ENCODE measurements at regions not wholly inside any gene's neighbourhood (a gene's known extent, or its start where the extent isn't known, plus 50 kb on each side); places are given as distances from the start of the nearest gene placed in this dataset.
"Not testable (repeated sequence)": the region's sequence is repeated elsewhere in the genome, so short reads cannot be mapped to it uniquely, and the experiment has no call there.

GRCh38 chrX:25112156-25112555 lies 96.4 kb upstream of the ARX start:
- H3K4me3 ChIP-seq (ENCODE audit: insufficient read length, low read depth) = no peak overlapping the region
- no peaks in the 10 kb centered on the region for H3K36me3 ChIP-seq (ENCODE audit: insufficient read depth, insufficient read length, low read length)
- peaks cover 33% of the 10 kb centered on the region; the same call in 1 of the 2 replicates for H3K9me3 ChIP-seq (ENCODE audit: insufficient read depth, low read length)
- TF ChIP-seq YY1 (IDR thresholded peaks at IDR 0.05; ENCODE audit: insufficient read depth, insufficient read length) (no peak), SUZ12 (IDR thresholded peaks at IDR 0.05; ENCODE audit: extremely low read depth, insufficient read depth, insufficient read length) (no peak), ZNF274 (IDR thresholded peaks at IDR 0.05; ENCODE audit: low read depth, low read length) (no peak)
- no peaks in the 10 kb centered on the region for H3K27me3 ChIP-seq (ENCODE audit: insufficient read depth, insufficient read length)
- H3K4me1 ChIP-seq (ENCODE audit: insufficient read depth, insufficient read length) = peaks cover 2% of the 10 kb centered on the region
- peak; percentile 63 for DNase-seq (ENCODE audit: low read depth, low spot score)
- H3K9ac ChIP-seq (ENCODE audit: insufficient read length, low read depth) = no peak overlapping the region

GRCh38 chrX:25108481-25108880 lies 92.7 kb upstream of the ARX start:
- DNase-seq (ENCODE audit: low read depth, low spot score) = no peak
- Histone ChIP-seq H3K4me3 (ENCODE audit: insufficient read length, low read depth) (no peak overlapping the region), H3K36me3 (ENCODE audit: insufficient read depth, insufficient read length, low read length) (no peaks in the 10 kb centered on the region), H3K9me3 (ENCODE audit: insufficient read depth, low read length) (peaks cover 33% of the 10 kb centered on the region; the same call in 1 of the 2 replicates), H3K9ac (ENCODE audit: insufficient read length, low read depth) (no peak overlapping the region), H3K27me3 (ENCODE audit: insufficient read depth, insufficient read length) (no peaks in the 10 kb centered on the region), H3K4me1 (ENCODE audit: insufficient read depth, insufficient read length) (peaks cover 2% of the 10 kb centered on the region)
- no peak for TF ChIP-seq YY1 (IDR thresholded peaks at IDR 0.05; ENCODE audit: insufficient read depth, insufficient read length)
- TF ChIP-seq SUZ12 (IDR thresholded peaks at IDR 0.05; ENCODE audit: extremely low read depth, insufficient read depth, insufficient read length) = no peak
- no peak for TF ChIP-seq ZNF274 (IDR thresholded peaks at IDR 0.05; ENCODE audit: low read depth, low read length)

DNA sequence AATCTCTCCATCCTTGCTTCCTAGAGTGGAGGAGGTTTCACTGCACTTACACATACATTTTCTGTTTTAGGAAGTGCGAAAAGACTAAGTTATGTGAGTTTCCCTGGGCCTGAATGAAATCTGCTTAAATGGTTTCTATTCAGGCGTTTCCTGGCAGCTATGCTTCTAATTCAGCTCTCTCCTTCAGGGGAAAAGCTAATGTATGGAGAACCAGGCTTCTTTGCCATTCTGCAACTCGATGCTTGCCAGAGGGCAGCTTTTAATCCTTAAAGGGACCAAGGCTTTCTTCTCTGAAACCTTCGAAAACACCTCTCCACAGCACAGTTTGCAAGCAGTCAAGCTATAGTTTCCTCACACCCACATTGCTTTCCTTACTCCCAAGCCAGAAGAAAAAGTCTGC lies 89.5 kb upstream of the ARX start:
- Histone ChIP-seq H3K4me3 (ENCODE audit: insufficient read length, low read depth) (no peak overlapping the region), H3K27me3 (ENCODE audit: insufficient read depth, insufficient read length) (no peaks in the 10 kb centered on the region), H3K9ac (ENCODE audit: insufficient read length, low read depth) (no peak overlapping the region), H3K36me3 (ENCODE audit: insufficient read depth, insufficient read length, low read length) (no peaks in the 10 kb centered on the region), H3K4me1 (ENCODE audit: insufficient read depth, insufficient read length) (no peaks in the 10 kb centered on the region), H3K9me3 (ENCODE audit: insufficient read depth, low read length) (0 out of 2 replicates have a peak, but pooled peaks cover under 1% of the 10 kb centered on the region)
- TF ChIP-seq YY1 (IDR thresholded peaks at IDR 0.05; ENCODE audit: insufficient read depth, insufficient read length) (no peak), ZNF274 (IDR thresholded peaks at IDR 0.05; ENCODE audit: low read depth, low read length) (no peak), SUZ12 (IDR thresholded peaks at IDR 0.05; ENCODE audit: extremely low read depth, insufficient read depth, insufficient read length) (no peak)
- DNase-seq (ENCODE audit: low read depth, low spot score) = no peak

- H3K9ac ChIP-seq (ENCODE audit: insufficient read length, low read depth) = no peak overlapping the region
- no peaks in the 10 kb centered on the region for H3K9me3 ChIP-seq (ENCODE audit: insufficient read depth, low read length)
- no peaks in the 10 kb centered on the region for H3K4me1 ChIP-seq (ENCODE audit: insufficient read depth, insufficient read length)
- no peaks in the 10 kb centered on the region for H3K27me3 ChIP-seq (ENCODE audit: insufficient read depth, insufficient read length)
- no peak overlapping the region for H3K4me3 ChIP-seq (ENCODE audit: insufficient read length, low read depth)
- no peaks in the 10 kb centered on the region for H3K36me3 ChIP-seq (ENCODE audit: insufficient read depth, insufficient read length, low read length)
- DNase-seq (ENCODE audit: low read depth, low spot score) = no peak
- TF ChIP-seq ZNF274 (IDR thresholded peaks at IDR 0.05; ENCODE audit: low read depth, low read length) (no peak), YY1 (IDR thresholded peaks at IDR 0.05; ENCODE audit: insufficient read depth, insufficient read length) (no peak), SUZ12 (IDR thresholded peaks at IDR 0.05; ENCODE audit: extremely low read depth, insufficient read depth, insufficient read length) (no peak)
These were observed 80.8 kb upstream of the ARX start for GRCh38 chrX:25096522-25097045.

DNA sequence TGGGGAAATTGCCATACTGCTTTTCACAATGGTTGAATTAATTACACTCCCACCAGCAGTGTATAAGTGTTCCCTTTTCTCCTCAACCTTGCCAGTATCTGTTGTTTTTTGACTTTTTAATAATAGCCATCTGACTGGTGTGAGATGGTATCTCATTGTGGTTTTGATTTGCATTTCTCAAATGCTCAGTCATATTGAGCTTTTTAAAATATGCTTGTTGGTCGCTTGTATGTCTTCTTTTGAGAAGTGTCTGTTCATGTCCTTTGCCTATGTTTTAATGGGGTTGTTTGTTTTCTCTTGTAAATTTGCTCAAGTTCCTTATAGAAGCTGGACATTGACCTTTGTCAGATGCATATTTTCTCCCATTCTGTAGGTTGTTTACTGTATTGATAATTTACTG lies 75.4 kb upstream of the ARX start:
- DNase-seq (ENCODE audit: low read depth, low spot score); H3K4me1 ChIP-seq (ENCODE audit: insufficient read depth, insufficient read length); H3K36me3 ChIP-seq (ENCODE audit: insufficient read depth, insufficient read length, low read length); H3K27me3 ChIP-seq (ENCODE audit: insufficient read depth, insufficient read length); H3K4me3 ChIP-seq (ENCODE audit: insufficient read length, low read depth); H3K9ac ChIP-seq (ENCODE audit: insufficient read length, low read depth); H3K9me3 ChIP-seq (ENCODE audit: insufficient read depth, low read length): not testable (repeated sequence)

GRCh38 chrX:25084446-25084845 lies 68.7 kb upstream of the ARX start:
- H3K4me1 ChIP-seq (ENCODE audit: insufficient read depth, insufficient read length) = no peaks in the 10 kb centered on the region
- no peaks in the 10 kb centered on the region for H3K36me3 ChIP-seq (ENCODE audit: insufficient read depth, insufficient read length, low read length)
- no peaks in the 10 kb centered on the region; the same call in 1 of the 2 replicates for H3K9me3 ChIP-seq (ENCODE audit: insufficient read depth, low read length)
- DNase-seq (ENCODE audit: low read depth, low spot score) = no peak
- no peak for TF ChIP-seq ZNF274 (IDR thresholded peaks at IDR 0.05; ENCODE audit: low read depth, low read length)
- TF ChIP-seq SUZ12 (IDR thresholded peaks at IDR 0.05; ENCODE audit: extremely low read depth, insufficient read depth, insufficient read length) = no peak
- no peak for TF ChIP-seq YY1 (IDR thresholded peaks at IDR 0.05; ENCODE audit: insufficient read depth, insufficient read length)
- H3K9ac ChIP-seq (ENCODE audit: insufficient read length, low read depth) = no peak overlapping the region
- H3K27me3 ChIP-seq (ENCODE audit: insufficient read depth, insufficient read length) = no peaks in the 10 kb centered on the region
- H3K4me3 ChIP-seq (ENCODE audit: insufficient read length, low read depth) = no peak overlapping the region

- H3K4me1 ChIP-seq (ENCODE audit: insufficient read depth, insufficient read length) = no peaks in the 10 kb centered on the region
- no peaks in the 10 kb centered on the region for H3K27me3 ChIP-seq (ENCODE audit: insufficient read depth, insufficient read length)
- H3K9me3 ChIP-seq (ENCODE audit: insufficient read depth, low read length) = no peaks in the 10 kb centered on the region; the same call in 1 of the 2 replicates
- TF ChIP-seq SUZ12 (IDR thresholded peaks at IDR 0.05; ENCODE audit: extremely low read depth, insufficient read depth, insufficient read length) = no peak
- no peak for DNase-seq (ENCODE audit: low read depth, low spot score)
- no peak overlapping the region for H3K4me3 ChIP-seq (ENCODE audit: insufficient read length, low read depth)
- no peak overlapping the region for H3K9ac ChIP-seq (ENCODE audit: insufficient read length, low read depth)
- no peaks in the 10 kb centered on the region for H3K36me3 ChIP-seq (ENCODE audit: insufficient read depth, insufficient read length, low read length)
These were observed 67.9 kb upstream of the ARX start for GRCh38 chrX:25083661-25084060.

DNA sequence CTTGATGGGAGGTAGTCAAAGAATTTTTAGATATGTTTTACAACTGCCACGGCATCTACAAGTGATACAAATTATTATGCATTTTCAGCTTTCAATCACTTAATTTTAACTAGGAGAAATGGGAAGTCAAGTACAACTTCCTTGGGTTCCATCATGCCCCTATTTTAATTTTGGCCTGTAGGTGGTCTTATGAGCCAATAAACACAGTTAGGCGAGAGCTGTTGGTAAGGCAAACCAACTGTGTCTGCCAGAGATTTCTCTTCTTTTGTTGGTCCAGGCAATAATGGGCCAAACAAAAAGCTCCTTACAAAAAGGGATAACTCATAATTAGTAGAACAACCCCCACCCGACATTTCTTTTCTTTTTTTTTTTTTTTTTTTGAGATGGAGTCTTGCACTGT lies 63.3 kb upstream of the ARX start:
- no peaks in the 10 kb centered on the region for H3K4me1 ChIP-seq (ENCODE audit: insufficient read depth, insufficient read length)
- H3K36me3 ChIP-seq (ENCODE audit: insufficient read depth, insufficient read length, low read length) = no peaks in the 10 kb centered on the region
- no peak overlapping the region for H3K4me3 ChIP-seq (ENCODE audit: insufficient read length, low read depth)
- no peak overlapping the region for H3K9ac ChIP-seq (ENCODE audit: insufficient read length, low read depth)
- no peak for TF ChIP-seq SUZ12 (IDR thresholded peaks at IDR 0.05; ENCODE audit: extremely low read depth, insufficient read depth, insufficient read length)
- TF ChIP-seq ZNF274 (IDR thresholded peaks at IDR 0.05; ENCODE audit: low read depth, low read length) = no peak
- TF ChIP-seq YY1 (IDR thresholded peaks at IDR 0.05; ENCODE audit: insufficient read depth, insufficient read length) = no peak
- no peaks in the 10 kb centered on the region for H3K9me3 ChIP-seq (ENCODE audit: insufficient read depth, low read length)
- no peaks in the 10 kb centered on the region for H3K27me3 ChIP-seq (ENCODE audit: insufficient read depth, insufficient read length)
- no peak for DNase-seq (ENCODE audit: low read depth, low spot score)

All from NT2/D1 (cell line).